ENCODE measurements at regions not wholly inside any gene's neighbourhood (a gene's known extent, or its start where the extent isn't known, plus 50 kb on each side); places are given as distances from the start of the nearest gene placed in this dataset.

DNA sequence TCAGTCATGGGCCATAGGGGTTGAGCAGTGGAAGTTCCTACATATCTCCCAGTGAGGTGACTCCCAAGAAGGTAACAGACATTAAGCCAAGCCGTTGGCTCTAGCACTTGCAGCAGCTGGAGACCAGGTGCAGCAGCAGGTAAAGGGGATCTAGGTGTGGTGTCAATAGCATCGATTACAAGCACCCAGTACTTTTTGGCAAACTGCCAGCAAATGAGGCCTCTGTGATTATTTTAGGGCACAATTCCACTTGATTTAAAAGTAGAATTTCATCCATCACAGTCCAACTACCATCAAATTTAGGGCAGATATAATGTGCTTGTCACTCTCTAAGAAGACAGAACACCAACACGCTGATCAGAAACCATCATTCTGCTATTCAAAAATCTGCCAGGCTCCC lies 224.1 kb upstream of the EGLN3 start:
- Histone ChIP-seq H3K9ac (ENCODE audit: low read length in 3 of 3) (no peak overlapping the region), H3K4me1 (ENCODE audit: control insufficient read depth in 2 of 3, insufficient read depth in 2 of 3, low read depth in 1 of 3, low read length in 3 of 3) (peaks cover 3 to 23% (median 17%) of the 10 kb centered on the region in 3 donors), H3K27me3 (ENCODE audit: control insufficient read depth, insufficient read depth, low read length) (no peaks in the 10 kb centered on the region), H3K4me3 (ENCODE audit: low read length in 3 of 3) (no peak overlapping the region), H3K9me3 (ENCODE audit: control insufficient read depth in 2 of 3, insufficient read depth in 1 of 3, low read length in 3 of 3) (no peaks in the 10 kb centered on the region), H3K36me3 (ENCODE audit: control insufficient read depth in 2 of 3, insufficient read depth in 3 of 3, low read length in 3 of 3) (no peaks in the 10 kb centered on the region), H3K27ac (ENCODE audit: low read depth in 2 of 2, low read length in 2 of 2) (no peak overlapping the region)
- no peak for FAIRE-seq
- TF ChIP-seq, protein P1, sequence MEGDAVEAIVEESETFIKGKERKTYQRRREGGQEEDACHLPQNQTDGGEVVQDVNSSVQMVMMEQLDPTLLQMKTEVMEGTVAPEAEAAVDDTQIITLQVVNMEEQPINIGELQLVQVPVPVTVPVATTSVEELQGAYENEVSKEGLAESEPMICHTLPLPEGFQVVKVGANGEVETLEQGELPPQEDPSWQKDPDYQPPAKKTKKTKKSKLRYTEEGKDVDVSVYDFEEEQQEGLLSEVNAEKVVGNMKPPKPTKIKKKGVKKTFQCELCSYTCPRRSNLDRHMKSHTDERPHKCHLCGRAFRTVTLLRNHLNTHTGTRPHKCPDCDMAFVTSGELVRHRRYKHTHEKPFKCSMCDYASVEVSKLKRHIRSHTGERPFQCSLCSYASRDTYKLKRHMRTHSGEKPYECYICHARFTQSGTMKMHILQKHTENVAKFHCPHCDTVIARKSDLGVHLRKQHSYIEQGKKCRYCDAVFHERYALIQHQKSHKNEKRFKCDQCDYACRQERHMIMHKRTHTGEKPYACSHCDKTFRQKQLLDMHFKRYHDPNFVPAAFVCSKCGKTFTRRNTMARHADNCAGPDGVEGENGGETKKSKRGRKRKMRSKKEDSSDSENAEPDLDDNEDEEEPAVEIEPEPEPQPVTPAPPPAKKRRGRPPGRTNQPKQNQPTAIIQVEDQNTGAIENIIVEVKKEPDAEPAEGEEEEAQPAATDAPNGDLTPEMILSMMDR (IDR thresholded peaks at IDR 0.05; ENCODE audit: borderline replicate concordance, extremely low read depth, insufficient read depth): no peak
- no peak for DNase-seq
- intact Hi-C loops (cut with DNase I): no loop called here

GRCh38 chr14:34173916-34174315 lies 223.0 kb upstream of the EGLN3 start:
- intact Hi-C loops (cut with DNase I): no loop called here
- H3K9me3 ChIP-seq (ENCODE audit: control insufficient read depth in 2 of 3, insufficient read depth in 1 of 3, low read length in 3 of 3): no peaks in the 10 kb centered on the region
- no peak for FAIRE-seq

GRCh38 chr14:34172550-34173368 lies 221.9 kb upstream of the EGLN3 start:
- H3K9me3 ChIP-seq (ENCODE audit: control insufficient read depth in 2 of 3, insufficient read depth in 1 of 3, low read length in 3 of 3): no peaks in the 10 kb centered on the region
- intact Hi-C loops (cut with DNase I): no loop called here
- no peak overlapping the region for H3K27ac ChIP-seq (ENCODE audit: low read depth in 2 of 2, low read length in 2 of 2)
- TF ChIP-seq, protein P1 (IDR thresholded peaks at IDR 0.05; ENCODE audit: borderline replicate concordance, extremely low read depth, insufficient read depth): no peak
- FAIRE-seq (no peak), DNase-seq (peak in 2 of 5 donors; percentile 25 to 32)
- peaks cover 3 to 23% (median 17%) of the 10 kb centered on the region in 3 donors for H3K4me1 ChIP-seq (ENCODE audit: control insufficient read depth in 2 of 3, insufficient read depth in 2 of 3, low read depth in 1 of 3, low read length in 3 of 3)
- H3K27me3 ChIP-seq (ENCODE audit: control insufficient read depth, insufficient read depth, low read length): no peaks in the 10 kb centered on the region
- no peaks in the 10 kb centered on the region for H3K36me3 ChIP-seq (ENCODE audit: control insufficient read depth in 2 of 3, insufficient read depth in 3 of 3, low read length in 3 of 3)
- no peak overlapping the region for H3K9ac ChIP-seq (ENCODE audit: low read length in 3 of 3)
- no peak overlapping the region for H3K4me3 ChIP-seq (ENCODE audit: low read length in 3 of 3)

More at GRCh38 chr14:34173916-34174315, 223.0 kb upstream of the EGLN3 start:
- H3K27me3 ChIP-seq (ENCODE audit: control insufficient read depth, insufficient read depth, low read length): no peaks in the 10 kb centered on the region
- peaks cover 3 to 23% (median 17%) of the 10 kb centered on the region in 3 donors for H3K4me1 ChIP-seq (ENCODE audit: control insufficient read depth in 2 of 3, insufficient read depth in 2 of 3, low read depth in 1 of 3, low read length in 3 of 3)
- no peak overlapping the region for H3K4me3 ChIP-seq (ENCODE audit: low read length in 3 of 3)
- no peak for DNase-seq
- no peak overlapping the region for H3K9ac ChIP-seq (ENCODE audit: low read length in 3 of 3)
- TF ChIP-seq, protein P1 (IDR thresholded peaks at IDR 0.05; ENCODE audit: borderline replicate concordance, extremely low read depth, insufficient read depth): no peak
- H3K36me3 ChIP-seq (ENCODE audit: control insufficient read depth in 2 of 3, insufficient read depth in 3 of 3, low read length in 3 of 3): no peaks in the 10 kb centered on the region
- no peak overlapping the region for H3K27ac ChIP-seq (ENCODE audit: low read depth in 2 of 2, low read length in 2 of 2)
